ENCODE measurements at regions not wholly inside any gene's neighbourhood (a gene's known extent, or its start where the extent isn't known, plus 50 kb on each side); places are given as distances from the start of the nearest gene placed in this dataset.

DNA sequence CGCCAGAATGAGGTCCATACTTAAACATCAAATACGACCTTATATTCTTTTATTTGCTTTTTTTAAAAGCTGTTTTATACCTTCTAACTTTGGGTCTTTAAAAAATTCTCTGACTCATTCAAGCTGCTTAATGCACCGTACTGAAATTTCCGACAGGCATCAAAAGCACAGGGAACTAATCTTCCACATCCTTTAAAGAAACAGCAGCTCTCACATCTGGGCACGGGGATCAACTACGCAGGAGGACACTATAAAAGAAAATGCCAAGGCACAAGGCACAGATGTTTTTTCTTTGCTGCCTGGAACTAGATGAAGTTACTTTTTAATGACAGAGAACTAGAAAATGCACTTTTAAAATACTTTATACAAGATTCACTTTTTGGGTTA is 112.4 kb upstream of the ARG1 start:
- TF ChIP-seq, protein P1, sequence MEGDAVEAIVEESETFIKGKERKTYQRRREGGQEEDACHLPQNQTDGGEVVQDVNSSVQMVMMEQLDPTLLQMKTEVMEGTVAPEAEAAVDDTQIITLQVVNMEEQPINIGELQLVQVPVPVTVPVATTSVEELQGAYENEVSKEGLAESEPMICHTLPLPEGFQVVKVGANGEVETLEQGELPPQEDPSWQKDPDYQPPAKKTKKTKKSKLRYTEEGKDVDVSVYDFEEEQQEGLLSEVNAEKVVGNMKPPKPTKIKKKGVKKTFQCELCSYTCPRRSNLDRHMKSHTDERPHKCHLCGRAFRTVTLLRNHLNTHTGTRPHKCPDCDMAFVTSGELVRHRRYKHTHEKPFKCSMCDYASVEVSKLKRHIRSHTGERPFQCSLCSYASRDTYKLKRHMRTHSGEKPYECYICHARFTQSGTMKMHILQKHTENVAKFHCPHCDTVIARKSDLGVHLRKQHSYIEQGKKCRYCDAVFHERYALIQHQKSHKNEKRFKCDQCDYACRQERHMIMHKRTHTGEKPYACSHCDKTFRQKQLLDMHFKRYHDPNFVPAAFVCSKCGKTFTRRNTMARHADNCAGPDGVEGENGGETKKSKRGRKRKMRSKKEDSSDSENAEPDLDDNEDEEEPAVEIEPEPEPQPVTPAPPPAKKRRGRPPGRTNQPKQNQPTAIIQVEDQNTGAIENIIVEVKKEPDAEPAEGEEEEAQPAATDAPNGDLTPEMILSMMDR (IDR thresholded peaks at IDR 0.05; ENCODE audit: low read depth, low read length): no peak
- TF ChIP-seq EZH2phosphoT487 (IDR thresholded peaks at IDR 0.05; ENCODE audit: low read depth): no peak
